SK-N-SH treated with all-trans-retinoic acid at 6 μM for 48 hours (cell line): ENCODE measurements at regions not wholly inside any gene's neighbourhood (a gene's known extent, or its start where the extent isn't known, plus 50 kb on each side); places are given as distances from the start of the nearest gene placed in this dataset.

Experiments used
- ARNTL ChIP-seq: fragments of 450-650 bp; formaldehyde crosslinking; IDR thresholded peaks from 2 replicates; pipeline ENCODE4 v1.5.0; 2020; ENCODE audit warnings: low read depth, mild to moderate bottlenecking, moderate library complexity, borderline replicate concordance
- OSR1 ChIP-seq: fragments of 250-450 bp; sonication (Bioruptor Pico); IDR thresholded peaks from 2 replicates; pipeline ENCODE4 v1.8.0; 2022; ENCODE audit warnings: moderate library complexity, mild to moderate bottlenecking, inconsistent platforms
- PPARA ChIP-seq: fragments of 250-450 bp; sonication (Bioruptor Pico); IDR thresholded peaks from 2 replicates; pipeline ENCODE4 v1.5.0; 2020; ENCODE audit warnings: mild to moderate bottlenecking, borderline replicate concordance
- RARB ChIP-seq: fragments of 250-450 bp; sonication (Bioruptor Pico); IDR thresholded peaks from 2 replicates; pipeline ENCODE4 v1.8.0; 2021; ENCODE audit warnings: mild to moderate bottlenecking, moderate library complexity
- TCF4 ChIP-seq: fragments of 250-450 bp; sonication (Bioruptor Pico); IDR thresholded peaks from 2 replicates; pipeline ENCODE4 v1.8.0; 2021; ENCODE audit warnings: mild to moderate bottlenecking, moderate library complexity, borderline replicate concordance
- ZFP3 ChIP-seq: fragments of 250-450 bp; sonication (Bioruptor Pico); IDR thresholded peaks from 2 replicates; pipeline ENCODE4 v1.5.0; 2020; ENCODE audit warnings: mild to moderate bottlenecking, moderate library complexity
- ZNF565 ChIP-seq: fragments of 450-650 bp; formaldehyde crosslinking; conservative IDR thresholded peaks from 2 replicates; pipeline ENCODE4 v1.5.0; 2020; ENCODE audit warnings: low read depth, mild to moderate bottlenecking, moderate library complexity
- TF ChIP-seq, protein P1 (sequence below): fragments of 250-450 bp; sonication (Bioruptor Pico); IDR thresholded peaks from 2 replicates; pipeline ENCODE4 v1.5.1; 2020; ENCODE audit warnings: low read depth, mild to moderate bottlenecking, moderate library complexity
- TF ChIP-seq, protein P2 (sequence below): fragments of 250-450 bp; sonication (Bioruptor Pico); IDR thresholded peaks from 2 replicates; pipeline ENCODE4 v1.8.0; 2021; ENCODE audit warnings: low read depth, mild to moderate bottlenecking, moderate library complexity, borderline replicate concordance
- TF ChIP-seq, protein P3 (sequence below): fragments of 250-450 bp; sonication (Bioruptor Pico); IDR thresholded peaks from 2 replicates; pipeline ENCODE4 v1.8.0; 2020; ENCODE audit warnings: mild to moderate bottlenecking, moderate library complexity, borderline replicate concordance

DNA sequence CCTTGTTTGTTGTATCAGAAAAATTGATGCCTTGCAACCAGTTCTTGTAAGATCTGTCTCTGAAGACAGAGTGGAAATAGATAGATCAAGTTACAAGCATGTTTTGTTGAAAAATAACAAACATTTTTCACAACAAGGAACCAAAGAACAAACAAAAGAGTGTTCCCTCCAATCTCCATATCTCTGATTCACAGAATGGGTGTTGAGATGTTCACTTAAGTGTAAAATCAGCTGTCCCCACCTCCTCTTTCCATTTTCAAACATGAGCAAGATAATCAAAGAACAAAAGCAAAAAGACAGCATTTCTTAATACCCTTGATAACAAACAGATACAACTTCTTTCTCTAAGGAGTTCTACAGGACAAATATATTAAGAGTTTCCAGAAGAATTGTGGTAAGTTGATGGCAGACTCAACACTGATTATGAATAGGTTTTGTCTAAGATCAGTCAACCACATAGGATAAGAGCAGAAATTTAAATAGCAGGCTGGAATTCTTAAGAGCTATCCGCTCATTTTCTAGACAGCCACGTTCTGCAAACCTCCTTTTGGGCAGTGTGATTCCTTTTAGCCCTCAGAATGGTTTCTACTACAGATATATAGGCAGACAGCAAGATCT is 970.9 kb upstream of the AUTS2 start:
- TF ChIP-seq RARB (CRISPR knock-in tag) (no peak), ZFP3 (CRISPR knock-in tag) (no peak), OSR1 (no peak), PPARA (CRISPR knock-in tag) (no peak), TCF4 (CRISPR knock-in tag) (no peak), ARNTL (CRISPR knock-in tag) (no peak), ZNF565 (CRISPR knock-in tag) (no peak)
- TF ChIP-seq, protein P1, sequence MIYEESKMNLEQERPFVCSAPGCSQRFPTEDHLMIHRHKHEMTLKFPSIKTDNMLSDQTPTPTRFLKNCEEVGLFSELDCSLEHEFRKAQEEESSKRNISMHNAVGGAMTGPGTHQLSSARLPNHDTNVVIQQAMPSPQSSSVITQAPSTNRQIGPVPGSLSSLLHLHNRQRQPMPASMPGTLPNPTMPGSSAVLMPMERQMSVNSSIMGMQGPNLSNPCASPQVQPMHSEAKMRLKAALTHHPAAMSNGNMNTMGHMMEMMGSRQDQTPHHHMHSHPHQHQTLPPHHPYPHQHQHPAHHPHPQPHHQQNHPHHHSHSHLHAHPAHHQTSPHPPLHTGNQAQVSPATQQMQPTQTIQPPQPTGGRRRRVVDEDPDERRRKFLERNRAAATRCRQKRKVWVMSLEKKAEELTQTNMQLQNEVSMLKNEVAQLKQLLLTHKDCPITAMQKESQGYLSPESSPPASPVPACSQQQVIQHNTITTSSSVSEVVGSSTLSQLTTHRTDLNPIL = no peak
- TF ChIP-seq, protein P2, sequence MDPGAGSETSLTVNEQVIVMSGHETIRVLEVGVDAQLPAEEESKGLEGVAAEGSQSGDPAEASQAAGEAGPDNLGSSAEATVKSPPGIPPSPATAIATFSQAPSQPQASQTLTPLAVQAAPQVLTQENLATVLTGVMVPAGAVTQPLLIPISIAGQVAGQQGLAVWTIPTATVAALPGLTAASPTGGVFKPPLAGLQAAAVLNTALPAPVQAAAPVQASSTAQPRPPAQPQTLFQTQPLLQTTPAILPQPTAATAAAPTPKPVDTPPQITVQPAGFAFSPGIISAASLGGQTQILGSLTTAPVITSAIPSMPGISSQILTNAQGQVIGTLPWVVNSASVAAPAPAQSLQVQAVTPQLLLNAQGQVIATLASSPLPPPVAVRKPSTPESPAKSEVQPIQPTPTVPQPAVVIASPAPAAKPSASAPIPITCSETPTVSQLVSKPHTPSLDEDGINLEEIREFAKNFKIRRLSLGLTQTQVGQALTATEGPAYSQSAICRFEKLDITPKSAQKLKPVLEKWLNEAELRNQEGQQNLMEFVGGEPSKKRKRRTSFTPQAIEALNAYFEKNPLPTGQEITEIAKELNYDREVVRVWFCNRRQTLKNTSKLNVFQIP (CRISPR knock-in tag) = no peak
- TF ChIP-seq, protein P3, sequence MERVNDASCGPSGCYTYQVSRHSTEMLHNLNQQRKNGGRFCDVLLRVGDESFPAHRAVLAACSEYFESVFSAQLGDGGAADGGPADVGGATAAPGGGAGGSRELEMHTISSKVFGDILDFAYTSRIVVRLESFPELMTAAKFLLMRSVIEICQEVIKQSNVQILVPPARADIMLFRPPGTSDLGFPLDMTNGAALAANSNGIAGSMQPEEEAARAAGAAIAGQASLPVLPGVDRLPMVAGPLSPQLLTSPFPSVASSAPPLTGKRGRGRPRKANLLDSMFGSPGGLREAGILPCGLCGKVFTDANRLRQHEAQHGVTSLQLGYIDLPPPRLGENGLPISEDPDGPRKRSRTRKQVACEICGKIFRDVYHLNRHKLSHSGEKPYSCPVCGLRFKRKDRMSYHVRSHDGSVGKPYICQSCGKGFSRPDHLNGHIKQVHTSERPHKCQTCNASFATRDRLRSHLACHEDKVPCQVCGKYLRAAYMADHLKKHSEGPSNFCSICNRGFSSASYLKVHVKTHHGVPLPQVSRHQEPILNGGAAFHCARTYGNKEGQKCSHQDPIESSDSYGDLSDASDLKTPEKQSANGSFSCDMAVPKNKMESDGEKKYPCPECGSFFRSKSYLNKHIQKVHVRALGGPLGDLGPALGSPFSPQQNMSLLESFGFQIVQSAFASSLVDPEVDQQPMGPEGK (CRISPR knock-in tag) = no peak
